Upper lobe of left lung (tissue), 6 donors: ENCODE measurements at regions not wholly inside any gene's neighbourhood (a gene's known extent, or its start where the extent isn't known, plus 50 kb on each side); places are given as distances from the start of the nearest gene placed in this dataset.
"Not testable (repeated sequence)": the region's sequence is repeated elsewhere in the genome, so short reads cannot be mapped to it uniquely, and the experiment has no call there.

Experiments
- ATAC-seq, 2 donors: fragments of 200-7000 bp; cut with Tn5 transposase; one replicate each; pipeline ENCODE4 v1.9.1; 2022; ENCODE audit warnings: mild to moderate bottlenecking in 2 of 2, moderate library complexity in 2 of 2; ENCODE audit not compliant: low FRiP score in 2 of 2
- DNase-seq, 2 donors: peaks; one replicate each; pipeline ENCODE4 v3.0.0-alpha.2; 2019 to 2020
- H3K27ac ChIP-seq, 4 donors: fragments of 200-600 bp; sonication (generic); one replicate each; pipeline ENCODE4 v1.5.1; 2016 to 2019
- H3K27me3 ChIP-seq, 4 donors: fragments of 200-600 bp; sonication (generic); one replicate each; pipeline ENCODE4 v1.5.1; 2017 to 2019
- H3K36me3 ChIP-seq, 4 donors: fragments of 200-600 bp; sonication (generic); one replicate each; pipeline ENCODE4 v1.5.1; 2016 to 2019
- H3K4me1 ChIP-seq, 4 donors: fragments of 200-600 bp; sonication (generic); one replicate each; pipeline ENCODE4 v1.5.1; 2018 to 2019
- H3K4me3 ChIP-seq, 4 donors: fragments of 200-600 bp; sonication (generic); one replicate each; pipeline ENCODE4 v1.5.1; 2017 to 2019; ENCODE audit warnings: mild to moderate bottlenecking in 2 of 4, moderate library complexity in 1 of 4
- H3K9me3 ChIP-seq, 4 donors: fragments of 200-600 bp; sonication (generic); one replicate each; pipeline ENCODE4 v1.5.1; 2018 to 2019
- EP300 ChIP-seq, 4 donors: sonication (generic); formaldehyde crosslinking; IDR thresholded peaks; one replicate each; pipeline ENCODE4 v1.5.1; 2017; ENCODE audit warnings: antibody characterized with exemption in 4 of 4, control low read depth in 2 of 4
- POLR2A ChIP-seq, 4 donors: fragments of 450-650 bp; IDR thresholded peaks; one replicate each; pipeline ENCODE4 v1.5.1; 2016 to 2017; ENCODE audit warnings: antibody characterized with exemption in 4 of 4, mild to moderate bottlenecking in 2 of 4
- POLR2AphosphoS5 ChIP-seq, 2 donors: sonication (generic); formaldehyde crosslinking; IDR thresholded peaks; one replicate each; pipeline ENCODE4 v1.5.1; 2017; ENCODE audit warnings: antibody characterized with exemption in 2 of 2
- WGBS, 2 donors: methylation state at CpG; one replicate each; pipeline ENCODE4 v1.1.5; 2017 to 2018; 5-methylcytosine and 5-hydroxymethylcytosine counted together
- TF ChIP-seq, protein P1 (sequence below), 6 experiments: fragments of 450-650 bp in 4 of 6; fragments of 200-600 bp in 2 of 6; sonication (generic) in 2 of 6; IDR thresholded peaks; one replicate each; pipeline ENCODE4 v1.5.1; 2016 to 2019; ENCODE audit warnings: antibody characterized with exemption in 6 of 6
- donor health status: DM: no; HTN: no; CAD: no; lungs with moderate emphysema.
- donor health status: DM: no; HTN: yes; CAD: no; lungs with severe emphysema.

DNA sequence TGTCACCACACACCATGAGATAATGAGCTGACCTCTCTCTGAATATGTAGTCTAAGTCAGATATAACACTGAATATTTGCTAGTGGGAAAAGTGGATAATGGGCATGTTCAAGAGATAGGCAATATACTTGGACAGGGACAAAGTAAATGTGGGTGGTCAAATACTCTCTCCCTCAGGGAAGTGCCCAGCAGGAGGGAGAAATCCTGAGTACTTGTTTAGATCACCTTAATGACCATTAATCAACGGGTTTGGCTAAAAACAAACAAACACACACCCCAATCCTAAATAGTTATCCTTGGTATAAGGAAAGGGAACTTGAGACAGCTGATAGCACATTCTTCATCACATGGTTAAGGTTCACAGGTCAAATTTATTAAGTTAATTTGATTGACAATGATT lies 933.5 kb downstream of the C4orf33 start:
- 14 to 32% methylated on average over 1 of the region's 1 CpG for WGBS, 2 donors
- TF ChIP-seq, protein P1, sequence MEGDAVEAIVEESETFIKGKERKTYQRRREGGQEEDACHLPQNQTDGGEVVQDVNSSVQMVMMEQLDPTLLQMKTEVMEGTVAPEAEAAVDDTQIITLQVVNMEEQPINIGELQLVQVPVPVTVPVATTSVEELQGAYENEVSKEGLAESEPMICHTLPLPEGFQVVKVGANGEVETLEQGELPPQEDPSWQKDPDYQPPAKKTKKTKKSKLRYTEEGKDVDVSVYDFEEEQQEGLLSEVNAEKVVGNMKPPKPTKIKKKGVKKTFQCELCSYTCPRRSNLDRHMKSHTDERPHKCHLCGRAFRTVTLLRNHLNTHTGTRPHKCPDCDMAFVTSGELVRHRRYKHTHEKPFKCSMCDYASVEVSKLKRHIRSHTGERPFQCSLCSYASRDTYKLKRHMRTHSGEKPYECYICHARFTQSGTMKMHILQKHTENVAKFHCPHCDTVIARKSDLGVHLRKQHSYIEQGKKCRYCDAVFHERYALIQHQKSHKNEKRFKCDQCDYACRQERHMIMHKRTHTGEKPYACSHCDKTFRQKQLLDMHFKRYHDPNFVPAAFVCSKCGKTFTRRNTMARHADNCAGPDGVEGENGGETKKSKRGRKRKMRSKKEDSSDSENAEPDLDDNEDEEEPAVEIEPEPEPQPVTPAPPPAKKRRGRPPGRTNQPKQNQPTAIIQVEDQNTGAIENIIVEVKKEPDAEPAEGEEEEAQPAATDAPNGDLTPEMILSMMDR (IDR thresholded peaks at IDR 0.05): no peak
- TF ChIP-seq EP300 (IDR thresholded peaks at IDR 0.05) (no peak), POLR2A (IDR thresholded peaks at IDR 0.05) (no peak), POLR2AphosphoS5 (IDR thresholded peaks at IDR 0.05) (no peak)
- ATAC-seq: no peak
- H3K4me1 ChIP-seq: no peaks in the 10 kb centered on the region
- H3K36me3 ChIP-seq: no peaks in the 10 kb centered on the region
- no peak overlapping the region for H3K27ac ChIP-seq
- no peaks in the 10 kb centered on the region for H3K9me3 ChIP-seq
- H3K27me3 ChIP-seq: no peaks in the 10 kb centered on the region
- no peak overlapping the region for H3K4me3 ChIP-seq
- DNase-seq: no peak

DNA sequence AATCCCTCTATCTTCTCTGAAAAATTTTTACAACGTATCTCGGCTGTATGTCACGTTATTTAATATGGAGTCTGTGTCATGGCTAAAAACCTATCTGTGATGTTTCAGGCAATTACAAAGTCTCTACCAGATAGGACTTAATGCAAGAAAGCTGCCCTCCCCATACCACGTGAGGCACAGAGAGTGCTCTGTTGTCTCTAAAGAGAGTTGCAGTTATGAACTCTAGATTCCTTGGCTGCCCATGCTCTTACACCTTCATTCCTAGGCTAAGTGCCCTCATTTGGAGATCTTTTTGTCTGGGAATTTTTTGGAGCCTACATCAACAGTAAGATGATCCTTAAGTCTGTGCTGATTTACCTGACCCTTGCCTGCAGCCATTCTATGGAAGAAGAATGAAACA lies 935.9 kb downstream of the C4orf33 start:
- no peaks in the 10 kb centered on the region for H3K9me3 ChIP-seq
- no peak overlapping the region for H3K4me3 ChIP-seq
- WGBS, 2 donors: 90 to 95% methylated on average over 4 of the region's 4 CpGs
- no peaks in the 10 kb centered on the region for H3K4me1 ChIP-seq
- no peaks in the 10 kb centered on the region for H3K27me3 ChIP-seq
- DNase-seq (no peak), ATAC-seq (no peak)
- TF ChIP-seq, protein P1 (IDR thresholded peaks at IDR 0.05): no peak
- TF ChIP-seq POLR2A (IDR thresholded peaks at IDR 0.05) (no peak), POLR2AphosphoS5 (IDR thresholded peaks at IDR 0.05) (no peak), EP300 (IDR thresholded peaks at IDR 0.05) (no peak)
- no peak overlapping the region for H3K27ac ChIP-seq
- H3K36me3 ChIP-seq: no peaks in the 10 kb centered on the region

DNA sequence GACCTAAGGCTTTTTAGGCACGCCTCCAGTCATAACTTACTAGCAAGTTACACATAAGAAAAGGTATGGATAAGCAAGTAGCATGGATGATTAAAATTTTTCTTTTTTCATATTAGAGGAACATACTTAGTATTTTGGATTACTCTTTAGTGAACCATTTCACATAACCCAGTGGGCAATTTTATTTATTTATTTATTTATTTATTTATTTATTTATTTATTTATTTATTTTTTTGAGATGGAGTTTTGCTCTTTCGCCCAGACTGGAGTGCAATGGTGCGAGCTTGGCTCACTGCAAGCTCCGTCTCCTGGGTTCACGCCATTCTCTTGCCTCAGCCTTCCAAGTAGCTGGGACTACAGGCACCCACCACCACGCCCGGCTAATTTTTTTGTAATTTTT lies 937.7 kb downstream of the C4orf33 start:
- not testable (repeated sequence) for H3K36me3 ChIP-seq, H3K27ac ChIP-seq, H3K4me1 ChIP-seq, H3K4me3 ChIP-seq, ATAC-seq, H3K9me3 ChIP-seq, DNase-seq, H3K27me3 ChIP-seq
- 92 to 94% methylated on average over 7 of the region's 7 CpGs for WGBS, 2 donors

DNA sequence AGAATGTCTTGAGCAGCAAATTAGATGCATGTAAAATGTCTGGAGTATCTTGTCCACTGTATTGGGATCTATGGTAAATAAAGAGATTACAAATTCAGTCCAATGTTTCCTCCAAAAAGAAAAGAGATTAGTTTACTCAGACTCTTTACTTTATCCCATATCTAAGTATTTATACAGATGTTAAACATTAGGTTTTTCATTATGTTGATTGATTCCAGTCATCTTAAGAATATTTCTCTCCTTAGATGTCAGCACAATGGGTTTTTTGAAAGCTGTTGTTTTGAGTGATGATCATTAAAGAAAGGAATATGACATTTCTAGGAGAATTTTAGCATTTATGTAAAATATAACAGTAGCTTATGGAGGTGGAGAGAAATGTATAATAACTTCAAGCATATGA lies 938.9 kb downstream of the C4orf33 start:
- Histone ChIP-seq H3K36me3 (no peaks in the 10 kb centered on the region), H3K4me1 (no peaks in the 10 kb centered on the region), H3K27ac (no peak overlapping the region), H3K27me3 (no peaks in the 10 kb centered on the region), H3K9me3 (no peaks in the 10 kb centered on the region), H3K4me3 (no peak overlapping the region)
- TF ChIP-seq POLR2AphosphoS5 (IDR thresholded peaks at IDR 0.05) (no peak), EP300 (IDR thresholded peaks at IDR 0.05) (no peak), POLR2A (IDR thresholded peaks at IDR 0.05) (no peak)
- TF ChIP-seq, protein P1 (IDR thresholded peaks at IDR 0.05): no peak
- DNase-seq (no peak), ATAC-seq (no peak)

DNA sequence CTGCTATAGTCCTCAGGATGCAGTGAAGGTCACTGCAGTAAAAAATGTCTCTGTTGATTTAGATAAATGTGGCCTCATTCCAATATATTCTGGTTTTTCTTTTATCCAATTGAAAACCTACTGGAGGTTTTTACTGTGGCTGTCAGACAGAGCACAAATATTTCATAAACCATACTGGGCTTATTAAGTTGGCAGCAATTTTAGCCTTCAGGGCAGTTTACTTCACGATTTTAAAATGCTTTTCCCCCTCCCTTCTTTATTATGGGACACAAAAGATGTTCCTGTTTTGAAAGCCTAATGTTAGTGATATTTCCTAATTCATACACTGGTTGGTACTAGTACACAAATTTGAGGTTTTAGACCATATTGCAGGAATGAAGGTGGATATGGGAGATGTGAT lies 939.4 kb downstream of the C4orf33 start:
- ATAC-seq (no peak), DNase-seq (no peak)
- no peaks in the 10 kb centered on the region for H3K36me3 ChIP-seq
- H3K9me3 ChIP-seq: no peaks in the 10 kb centered on the region
- no peak overlapping the region for H3K27ac ChIP-seq
- no peaks in the 10 kb centered on the region for H3K4me1 ChIP-seq
- H3K27me3 ChIP-seq: no peaks in the 10 kb centered on the region
- TF ChIP-seq, protein P1 (IDR thresholded peaks at IDR 0.05): no peak
- TF ChIP-seq EP300 (IDR thresholded peaks at IDR 0.05) (no peak), POLR2A (IDR thresholded peaks at IDR 0.05) (no peak), POLR2AphosphoS5 (IDR thresholded peaks at IDR 0.05) (no peak)
- no peak overlapping the region for H3K4me3 ChIP-seq
- WGBS, 2 donors: 40 to 47% methylated on average over 1 of the region's 1 CpG

DNA sequence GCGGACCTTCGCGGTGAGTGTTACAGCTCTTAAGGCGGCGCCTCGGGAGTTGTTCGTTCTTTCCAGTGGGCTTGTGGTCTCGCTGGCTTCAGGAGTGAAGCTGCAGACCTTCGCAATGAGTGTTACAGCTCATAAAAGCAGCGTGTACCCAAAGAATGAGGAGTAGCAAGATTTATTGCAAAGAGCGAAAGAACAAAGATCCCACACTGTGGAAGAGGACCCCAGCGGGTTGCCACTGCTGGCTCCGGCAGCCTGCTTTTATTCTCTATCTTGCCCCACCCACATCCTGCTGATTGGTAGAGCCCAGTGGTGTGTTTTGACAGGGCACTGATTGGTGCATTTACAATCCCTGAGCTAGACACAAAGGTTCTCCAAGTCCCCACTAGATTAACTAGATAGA lies 941.9 kb downstream of the C4orf33 start:
- not testable (repeated sequence) for ATAC-seq, H3K27me3 ChIP-seq, H3K4me3 ChIP-seq, H3K27ac ChIP-seq, H3K36me3 ChIP-seq, H3K4me1 ChIP-seq, H3K9me3 ChIP-seq
- 91 to 95% methylated on average over 13 of the region's 13 CpGs for WGBS, 2 donors
- DNase-seq: peak in 1 of 2 donors; percentile 1

DNA sequence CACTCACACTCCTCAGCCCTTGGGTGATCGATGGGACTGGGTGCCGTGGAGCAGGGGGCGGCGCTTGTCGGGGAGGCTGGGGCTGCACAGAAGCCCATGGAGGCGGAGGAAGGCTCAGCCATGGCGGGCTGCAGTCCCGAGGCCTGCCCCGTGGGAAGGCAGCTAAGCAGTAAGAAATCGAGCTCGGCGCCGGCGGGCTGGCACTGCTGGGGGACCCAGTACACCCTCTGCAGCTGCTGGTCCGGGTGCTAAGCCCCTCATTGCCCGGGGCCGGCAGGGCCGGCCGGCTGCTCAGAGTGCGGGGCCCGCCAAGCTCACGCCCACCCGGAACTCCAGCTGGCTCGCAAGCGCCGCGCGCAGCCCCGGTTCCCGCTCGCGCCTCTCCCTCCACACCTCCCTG lies 942.6 kb downstream of the C4orf33 start:
- not testable (repeated sequence) for H3K27ac ChIP-seq, H3K27me3 ChIP-seq, H3K4me1 ChIP-seq, H3K4me3 ChIP-seq, ATAC-seq, H3K36me3 ChIP-seq, H3K9me3 ChIP-seq
- DNase-seq: peak in 1 of 2 donors; percentile 80
- WGBS, 2 donors: 94% methylated on average over 15 to 31 of the region's 32 CpGs
